ENCODE measurements at regions not wholly inside any gene's neighbourhood (a gene's known extent, or its start where the extent isn't known, plus 50 kb on each side); places are given as distances from the start of the nearest gene placed in this dataset.
"Not testable (repeated sequence)": the region's sequence is repeated elsewhere in the genome, so short reads cannot be mapped to it uniquely, and the experiment has no call there.

- no peak for DNase-seq
Measured at GRCh38 chr6:92708945-92709344, 710.4 kb downstream of the EPHA7 start.

DNA sequence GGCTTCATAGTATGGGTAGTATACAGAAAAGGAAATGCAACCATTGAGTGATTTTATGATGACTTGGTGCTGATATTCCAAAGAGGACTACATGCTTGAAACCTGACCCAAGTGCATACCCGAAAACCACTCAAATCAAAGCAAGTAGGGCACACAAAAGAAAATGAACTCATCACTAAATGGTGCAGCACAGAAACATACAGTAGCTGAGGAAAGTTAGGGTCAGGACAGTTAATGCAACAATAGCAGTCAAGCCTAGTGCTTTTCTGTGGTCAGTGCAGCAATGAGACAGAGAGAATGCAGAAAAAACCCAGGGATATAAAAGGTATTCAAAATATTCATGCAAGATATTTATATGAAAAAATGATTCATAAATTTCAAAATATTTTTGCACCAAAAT, 711.1 kb downstream of the EPHA7 start:
- DNase-seq, result no peak

GRCh38 chr6:92706976-92707375, 712.4 kb downstream of the EPHA7 start:
- DNase-seq, result no peak

GRCh38 chr6:92701425-92702096, 717.8 kb downstream of the EPHA7 start:
- no peak for DNase-seq

- DNase-seq, result no peak
Measured at GRCh38 chr6:92700411-92700810, 718.9 kb downstream of the EPHA7 start.

- DNase-seq, result no peak
Measured at GRCh38 chr6:92690997-92691599, 728.3 kb downstream of the EPHA7 start.

GRCh38 chr6:92688342-92688741, 731.0 kb downstream of the EPHA7 start:
- no peak for DNase-seq

- no peak for DNase-seq
Measured at GRCh38 chr6:92687278-92687677, 732.1 kb downstream of the EPHA7 start.

GRCh38 chr6:92684386-92684785, 735.0 kb downstream of the EPHA7 start:
- no peak for DNase-seq

- DNase-seq, result no peak
Measured at GRCh38 chr6:92683748-92684147, 735.6 kb downstream of the EPHA7 start.

DNA sequence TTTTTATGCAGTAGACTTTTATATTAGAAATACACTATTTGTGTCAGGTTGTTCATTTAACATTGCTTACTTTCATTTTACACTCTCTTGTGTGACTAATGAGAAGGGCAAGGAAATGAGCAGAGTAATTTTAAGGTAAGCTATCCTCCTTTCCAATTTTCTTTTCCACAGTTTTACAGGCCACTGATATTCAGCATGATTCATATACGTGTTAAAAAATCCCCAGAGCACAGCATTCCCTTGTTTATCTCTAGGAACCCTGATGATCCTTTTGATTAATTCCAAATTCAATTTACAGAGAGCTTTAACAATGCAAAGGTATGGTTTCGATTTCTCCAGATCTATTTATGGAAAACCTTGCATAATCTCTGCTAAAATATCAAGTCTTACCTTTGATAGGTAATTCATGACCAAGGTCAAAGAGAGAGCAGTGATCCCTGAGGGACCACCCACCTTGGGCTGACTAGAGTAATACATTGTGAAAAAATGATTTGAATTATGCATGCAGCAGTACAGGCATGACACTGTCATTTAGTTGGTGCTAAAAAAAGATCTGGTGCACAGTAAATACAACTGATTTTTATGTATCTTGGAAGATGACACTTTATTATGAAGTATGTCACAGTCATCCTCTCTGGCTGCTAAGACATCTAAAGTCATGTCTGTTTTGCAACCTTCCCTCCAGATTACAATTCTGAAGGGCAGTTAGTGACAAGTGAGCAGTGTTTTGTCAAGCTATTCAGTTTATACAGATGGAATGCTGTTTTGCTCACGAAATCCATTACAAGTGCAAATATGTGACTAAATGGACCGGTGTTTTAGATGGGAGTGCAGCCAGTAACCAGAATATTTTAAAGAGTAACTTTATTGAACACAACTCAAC, 736.6 kb downstream of the EPHA7 start:
- no peak for DNase-seq

DNA sequence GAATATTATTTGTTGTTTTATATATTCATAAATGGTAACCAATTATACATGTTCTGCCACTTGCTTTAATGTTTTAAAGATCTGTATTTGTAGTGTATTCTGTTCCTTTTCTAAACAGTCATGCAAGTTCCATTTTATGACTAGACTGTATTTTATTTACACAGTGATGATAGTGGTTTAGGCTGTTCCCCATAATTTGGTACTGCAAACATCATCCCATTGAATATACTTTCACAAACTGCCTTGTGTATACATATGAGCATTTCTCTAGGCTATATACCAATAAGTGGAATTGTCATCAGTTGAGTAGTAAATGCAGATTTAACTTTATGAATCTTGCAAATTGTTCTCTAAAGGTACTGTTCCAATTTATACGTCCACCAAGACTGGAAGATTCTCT, 738.0 kb downstream of the EPHA7 start:
- DNase-seq, result no peak

GRCh38 chr6:92671462-92671861, 747.9 kb downstream of the EPHA7 start:
- not testable (repeated sequence) for DNase-seq

DNA sequence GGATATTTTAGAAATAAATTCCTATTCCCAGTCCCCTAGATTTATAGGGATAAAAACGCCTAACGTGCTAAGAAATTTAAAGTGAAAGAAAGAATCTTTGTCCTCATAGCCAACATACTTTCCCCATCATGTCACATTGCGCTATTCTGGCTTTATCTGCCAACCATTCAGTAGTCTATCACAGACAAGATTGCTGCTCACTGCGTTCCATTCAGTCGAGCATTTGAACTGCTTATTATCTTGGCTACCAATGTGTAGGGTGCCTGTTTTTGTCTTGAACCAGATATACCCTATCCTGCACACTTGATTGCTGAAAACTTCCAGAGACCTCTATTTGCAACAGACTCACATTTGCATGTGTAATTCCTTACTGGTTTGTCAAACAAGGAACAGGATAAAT, 751.5 kb downstream of the EPHA7 start:
- no peak for DNase-seq

- DNase-seq, result peak; percentile 29
Measured at GRCh38 chr6:92648364-92649086, 770.8 kb downstream of the EPHA7 start.

DNA sequence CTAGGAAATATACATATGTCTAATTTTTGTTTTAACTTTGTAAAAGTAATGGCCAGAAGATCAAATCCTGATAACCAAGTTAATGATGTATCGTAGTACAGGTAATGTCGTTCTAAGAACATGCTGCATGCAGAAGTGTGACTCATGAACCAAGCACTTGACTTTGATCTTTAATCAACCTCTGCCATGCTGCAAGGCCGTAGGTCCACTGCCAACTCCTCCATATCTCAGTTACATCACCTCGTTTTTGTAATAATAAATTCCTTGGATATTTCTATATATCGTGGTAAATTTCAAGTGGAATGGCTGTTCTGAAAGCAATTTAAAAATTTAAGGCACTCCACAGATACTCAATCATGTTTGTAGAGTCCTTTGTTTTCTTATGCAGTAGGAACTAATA, 771.7 kb downstream of the EPHA7 start:
- peak; percentile 2 for DNase-seq

GRCh38 chr6:92644104-92644791, 775.1 kb downstream of the EPHA7 start:
- DNase-seq, result not testable (repeated sequence)

GRCh38 chr6:92635553-92636153, 783.7 kb downstream of the EPHA7 start:
- no peak for DNase-seq

DNA sequence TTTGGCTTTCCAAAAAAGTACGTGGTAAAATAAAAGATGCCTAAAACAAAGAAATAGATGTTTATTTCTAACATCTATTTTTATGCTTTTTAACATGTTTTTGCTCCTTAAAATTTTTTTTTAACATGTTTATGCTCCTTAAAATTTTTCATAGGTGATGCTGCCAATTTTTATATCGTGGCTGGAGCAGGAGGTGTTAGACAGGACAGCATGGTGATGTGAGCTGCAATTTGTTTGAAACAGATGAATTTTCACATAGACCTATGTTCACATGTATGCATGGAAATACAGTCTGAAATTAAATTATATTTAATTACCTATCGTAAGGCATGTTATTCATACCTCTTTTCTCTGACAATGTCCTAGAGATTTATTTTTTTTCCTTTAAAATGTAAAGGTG, 784.8 kb downstream of the EPHA7 start:
- no peak for DNase-seq

- DNase-seq, result no peak
Measured at GRCh38 chr6:92623431-92623830, 795.9 kb downstream of the EPHA7 start.

DNA sequence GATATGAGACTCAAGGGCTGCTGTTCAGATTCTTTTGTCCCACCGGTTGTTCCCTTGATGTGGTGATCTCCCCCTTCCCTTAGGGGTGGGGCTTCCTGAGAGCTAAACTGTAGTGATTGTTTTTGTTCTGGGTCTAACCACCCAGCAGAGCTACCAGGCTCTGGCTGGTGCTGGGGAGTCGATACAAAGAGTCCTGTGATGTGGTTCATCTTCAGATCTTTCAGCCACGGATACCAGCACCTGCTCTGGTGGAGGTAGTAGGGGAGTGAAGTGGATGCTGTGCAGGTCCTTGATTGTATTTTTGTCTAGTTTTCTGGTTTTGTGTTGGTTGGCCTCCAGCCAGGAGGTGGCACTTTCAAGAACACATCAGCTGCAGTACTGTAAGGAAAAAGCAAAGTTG, 801.6 kb downstream of the EPHA7 start:
- no peak for DNase-seq

GRCh38 chr6:92608751-92609150, 810.6 kb downstream of the EPHA7 start:
- no peak for DNase-seq

Data from NCI-H146 (cell line).